Mucosa of stomach (tissue), 1 donor: ENCODE measurements at regions not wholly inside any gene's neighbourhood (a gene's known extent, or its start where the extent isn't known, plus 50 kb on each side); places are given as distances from the start of the nearest gene placed in this dataset.

Experiments
- H3K27me3 ChIP-seq: one replicate; pipeline ENCODE4 v1.7.0; 2013; ENCODE audit warnings: mild to moderate bottlenecking, low read length; ENCODE audit not compliant: control insufficient read depth, insufficient read depth
- H3K36me3 ChIP-seq: one replicate; pipeline ENCODE4 v1.7.0; 2013; ENCODE audit warnings: low read length; ENCODE audit not compliant: control insufficient read depth, insufficient read depth
- H3K4me1 ChIP-seq: one replicate; pipeline ENCODE4 v1.7.0; 2013; ENCODE audit warnings: mild to moderate bottlenecking, low read length; ENCODE audit not compliant: control insufficient read depth, insufficient read depth
- H3K4me3 ChIP-seq: one replicate; pipeline ENCODE4 v1.7.0; 2013; ENCODE audit warnings: low read length
- H3K9ac ChIP-seq: one replicate; pipeline ENCODE4 v1.7.0; 2013; ENCODE audit warnings: mild to moderate bottlenecking, low read length, moderate library complexity
- H3K9me3 ChIP-seq: one replicate; pipeline ENCODE4 v1.7.0; 2013; ENCODE audit warnings: mild to moderate bottlenecking, low read length, moderate library complexity; ENCODE audit not compliant: control insufficient read depth
- donor health status: Pancreatic carcinoma.

GRCh38 chr2:180732337-180732736, 248.1 kb upstream of the UBE2E3 start:
- H3K27me3 ChIP-seq: no peaks in the 10 kb centered on the region
- no peaks in the 10 kb centered on the region for H3K36me3 ChIP-seq
- no peak overlapping the region for H3K9ac ChIP-seq
- no peaks in the 10 kb centered on the region for H3K9me3 ChIP-seq
- no peak overlapping the region for H3K4me3 ChIP-seq
- H3K4me1 ChIP-seq: peaks cover 10% of the 10 kb centered on the region

DNA sequence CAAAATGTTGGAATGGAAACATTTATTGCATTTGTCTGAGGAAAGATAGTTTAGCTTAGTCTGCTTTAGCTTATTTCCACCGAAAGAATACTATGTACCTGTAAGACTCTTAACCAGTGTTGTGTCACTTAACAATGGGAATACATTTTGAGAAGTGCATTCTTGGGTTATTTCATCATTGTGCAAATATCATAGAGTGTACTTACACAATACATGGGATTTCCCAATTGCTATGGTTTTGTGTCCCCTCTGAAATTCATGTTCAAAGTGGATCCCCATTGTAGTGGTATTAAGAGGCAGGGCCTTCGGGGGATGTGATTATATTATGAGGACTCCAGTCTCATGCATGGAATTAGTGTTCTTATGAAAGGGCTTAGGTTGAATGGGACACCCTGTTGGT, 249.4 kb upstream of the UBE2E3 start:
- Histone ChIP-seq H3K4me1 (peaks cover 10% of the 10 kb centered on the region), H3K9ac (no peak overlapping the region), H3K9me3 (no peaks in the 10 kb centered on the region)

DNA sequence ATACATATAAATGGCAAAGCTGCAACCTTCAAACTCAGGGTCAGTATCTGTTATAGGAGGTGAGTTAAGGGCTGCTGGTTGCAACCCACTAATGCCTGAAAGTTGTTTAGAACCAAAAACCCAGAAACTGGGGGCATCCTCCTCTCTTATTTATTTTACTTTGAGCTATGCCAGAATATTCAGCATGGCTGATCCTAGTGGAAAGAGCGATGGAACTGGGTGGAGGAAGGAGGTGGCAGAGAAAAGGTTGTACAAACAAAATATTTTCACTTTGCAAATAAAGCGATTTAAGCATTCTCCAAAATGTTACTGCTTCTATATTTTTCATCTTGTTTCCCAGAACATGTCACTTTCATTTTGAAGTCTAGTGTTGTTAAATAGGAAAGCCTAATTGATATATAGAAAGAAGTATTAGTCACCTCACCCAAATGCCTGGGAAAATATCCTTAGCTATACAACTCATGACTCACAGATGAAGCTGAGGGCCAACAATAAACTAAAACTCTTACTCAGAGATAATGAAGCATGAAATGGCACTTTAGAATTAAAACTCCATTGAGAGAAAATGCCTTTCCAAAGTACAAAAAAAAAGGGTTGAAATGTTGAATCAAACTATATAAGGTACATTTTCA, 251.4 kb upstream of the UBE2E3 start:
- no peaks in the 10 kb centered on the region for H3K36me3 ChIP-seq

More for the DNA sequence above, 249.4 kb upstream of the UBE2E3 start:
- Histone ChIP-seq H3K36me3 (no peaks in the 10 kb centered on the region), H3K27me3 (no peaks in the 10 kb centered on the region), H3K4me3 (no peak overlapping the region)

DNA sequence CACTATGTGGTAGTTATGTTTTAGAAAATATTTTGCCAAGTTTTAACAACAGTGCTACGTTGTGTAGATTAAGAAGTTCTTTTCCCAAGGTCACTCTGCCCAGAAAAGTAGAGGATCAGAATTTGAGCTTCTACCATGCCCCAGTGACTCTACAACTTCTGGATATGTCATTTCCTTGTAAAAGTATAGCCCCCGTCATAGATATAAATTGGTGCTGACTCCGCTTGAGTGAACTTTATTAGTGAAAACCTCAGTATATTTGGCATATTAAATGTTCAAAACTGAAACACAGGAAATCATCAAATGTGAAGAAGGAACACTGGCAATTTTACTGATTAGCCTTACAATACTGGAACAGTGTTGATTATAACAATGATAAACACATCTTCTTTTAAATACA, 256.7 kb upstream of the UBE2E3 start:
- Histone ChIP-seq H3K4me3 (no peak overlapping the region), H3K9ac (no peak overlapping the region), H3K4me1 (peaks cover 1% of the 10 kb centered on the region), H3K36me3 (no peaks in the 10 kb centered on the region), H3K27me3 (no peaks in the 10 kb centered on the region), H3K9me3 (no peaks in the 10 kb centered on the region)

More for the DNA sequence above, 251.4 kb upstream of the UBE2E3 start:
- Histone ChIP-seq H3K4me3 (no peak overlapping the region), H3K9ac (no peak overlapping the region), H3K9me3 (no peaks in the 10 kb centered on the region), H3K4me1 (peaks cover 10% of the 10 kb centered on the region), H3K27me3 (no peaks in the 10 kb centered on the region)

DNA sequence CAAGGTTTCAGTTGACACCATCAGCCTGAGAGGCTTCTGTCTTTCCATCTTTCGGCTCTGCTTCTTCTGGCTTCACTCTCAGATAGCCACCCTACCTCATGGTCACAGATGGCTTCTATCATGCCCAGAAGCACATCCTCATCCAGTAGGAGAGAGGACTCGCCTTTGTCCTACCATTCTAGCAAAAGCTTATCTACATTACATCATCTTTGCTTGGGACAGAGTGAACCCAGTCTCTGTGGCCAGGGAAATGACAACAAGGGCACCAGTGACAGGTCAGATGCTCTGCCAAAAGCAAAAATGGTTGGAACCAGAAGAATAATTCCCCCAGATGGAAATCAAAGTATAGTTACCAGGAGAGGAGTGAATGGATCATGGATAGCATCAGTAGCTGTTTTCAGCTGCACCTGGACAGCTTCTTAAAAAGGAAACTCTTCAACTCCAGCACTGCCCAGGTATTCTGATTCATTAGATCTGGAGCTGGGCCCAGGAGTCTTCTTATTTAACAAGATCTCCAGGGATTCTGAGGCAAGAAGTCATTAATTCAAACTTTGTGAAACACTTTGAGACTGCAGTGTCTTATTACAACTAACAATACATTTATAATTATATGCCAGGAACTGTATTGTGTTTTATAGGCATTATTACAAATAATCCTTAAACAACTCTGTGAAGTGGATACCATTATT, 257.7 kb upstream of the UBE2E3 start:
- H3K27me3 ChIP-seq: no peaks in the 10 kb centered on the region

DNA sequence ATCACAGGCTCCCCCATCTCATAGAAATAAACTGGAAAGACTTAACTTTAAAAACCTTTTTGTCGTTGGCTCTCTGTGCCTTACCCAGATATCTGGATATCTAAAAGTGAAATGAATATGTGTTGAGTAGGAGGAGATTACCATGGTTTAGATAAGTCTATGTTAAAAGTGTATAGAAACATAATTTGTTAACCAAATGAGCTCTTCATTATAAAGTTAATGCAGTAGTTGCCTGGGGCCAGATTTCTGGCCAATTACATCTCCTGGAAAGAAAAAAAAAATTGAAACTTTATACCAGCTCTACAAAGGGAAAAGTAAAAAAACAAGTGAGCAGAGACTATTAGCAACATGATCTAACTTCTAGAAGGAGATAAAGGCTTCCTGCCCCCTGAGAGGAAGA, 259.6 kb upstream of the UBE2E3 start:
- H3K9me3 ChIP-seq: no peaks in the 10 kb centered on the region
- no peaks in the 10 kb centered on the region for H3K27me3 ChIP-seq
- H3K4me1 ChIP-seq: peaks cover 6% of the 10 kb centered on the region
- H3K36me3 ChIP-seq: no peaks in the 10 kb centered on the region
- no peak overlapping the region for H3K4me3 ChIP-seq
- no peak overlapping the region for H3K9ac ChIP-seq

More for the DNA sequence above, 257.7 kb upstream of the UBE2E3 start:
- Histone ChIP-seq H3K4me1 (peaks cover 3% of the 10 kb centered on the region), H3K36me3 (no peaks in the 10 kb centered on the region), H3K9ac (no peak overlapping the region), H3K9me3 (no peaks in the 10 kb centered on the region), H3K4me3 (no peak overlapping the region)

- peaks cover 14% of the 10 kb centered on the region for H3K4me1 ChIP-seq
- H3K4me3 ChIP-seq: no peak overlapping the region
- no peaks in the 10 kb centered on the region for H3K9me3 ChIP-seq
- no peaks in the 10 kb centered on the region for H3K27me3 ChIP-seq
- no peaks in the 10 kb centered on the region for H3K36me3 ChIP-seq
- no peak overlapping the region for H3K9ac ChIP-seq
Observed at GRCh38 chr2:180717588-180717987, 262.8 kb upstream of the UBE2E3 start.

GRCh38 chr2:180716186-180717180, 263.9 kb upstream of the UBE2E3 start:
- Histone ChIP-seq H3K4me3 (no peak overlapping the region), H3K4me1 (peaks cover 14% of the 10 kb centered on the region), H3K27me3 (no peaks in the 10 kb centered on the region), H3K9ac (no peak overlapping the region), H3K9me3 (no peaks in the 10 kb centered on the region), H3K36me3 (no peaks in the 10 kb centered on the region)

DNA sequence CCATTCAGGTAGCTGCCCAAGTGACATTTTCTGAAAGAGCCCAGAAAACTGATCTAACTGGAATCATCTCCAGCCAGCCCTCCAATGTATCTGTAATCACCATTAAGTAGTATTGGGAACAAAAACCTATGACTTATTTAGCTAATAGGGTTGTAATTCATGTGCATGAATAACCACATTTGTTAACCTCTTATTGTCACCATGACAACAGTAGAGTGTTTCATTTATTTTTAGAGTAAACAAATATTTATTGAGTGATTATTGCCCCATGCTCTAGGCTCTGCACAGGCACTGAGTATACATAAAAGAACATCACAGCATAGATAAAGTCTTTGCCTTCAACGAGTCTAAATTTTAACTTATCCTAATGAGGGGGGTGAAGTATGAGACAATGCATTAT, 265.4 kb upstream of the UBE2E3 start:
- Histone ChIP-seq H3K9ac (no peak overlapping the region), H3K36me3 (no peaks in the 10 kb centered on the region), H3K4me1 (peaks cover 14% of the 10 kb centered on the region), H3K4me3 (no peak overlapping the region), H3K27me3 (no peaks in the 10 kb centered on the region), H3K9me3 (no peaks in the 10 kb centered on the region)

DNA sequence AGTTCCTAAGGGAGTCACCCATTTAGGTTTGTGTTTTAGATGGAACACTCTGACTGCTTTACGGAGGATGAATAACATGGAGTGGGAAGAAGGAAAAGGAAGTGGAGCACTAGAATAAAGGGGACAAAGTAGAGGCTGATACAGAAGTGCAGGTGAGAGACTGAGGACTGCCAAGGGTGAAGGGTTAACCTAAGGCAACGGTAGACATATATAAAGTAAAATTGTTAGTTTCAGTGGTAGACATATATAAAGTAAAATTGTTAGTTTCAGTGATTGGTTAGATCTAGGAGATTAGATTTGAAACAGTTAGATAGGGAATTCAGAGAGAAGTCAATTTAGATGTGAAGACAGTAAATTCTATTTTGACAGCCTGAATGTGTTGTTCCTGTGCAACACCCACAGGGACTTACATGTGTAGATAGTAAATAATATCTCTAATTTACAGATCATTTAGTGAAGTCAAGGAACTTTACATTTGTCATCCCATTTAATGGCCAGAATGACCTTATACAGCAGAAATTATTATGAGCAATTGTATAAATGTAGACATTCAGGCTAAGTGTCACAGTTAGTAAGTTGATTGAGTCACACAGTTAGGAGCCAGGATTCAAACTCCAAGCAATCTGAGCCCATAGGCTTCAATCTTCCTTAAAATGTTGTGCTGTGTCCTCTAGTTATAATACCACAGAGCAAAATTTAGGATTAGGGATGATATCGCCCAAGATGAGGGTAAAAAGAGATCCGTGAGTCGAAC, 270.8 kb upstream of the UBE2E3 start:
- H3K27me3 ChIP-seq: no peaks in the 10 kb centered on the region

GRCh38 chr2:180707884-180708205, 272.6 kb upstream of the UBE2E3 start:
- Histone ChIP-seq H3K4me1 (peaks cover 4% of the 10 kb centered on the region), H3K27me3 (no peaks in the 10 kb centered on the region), H3K9me3 (no peaks in the 10 kb centered on the region), H3K9ac (no peak overlapping the region), H3K4me3 (no peak overlapping the region), H3K36me3 (no peaks in the 10 kb centered on the region)

More for the DNA sequence above, 270.8 kb upstream of the UBE2E3 start:
- Histone ChIP-seq H3K4me3 (no peak overlapping the region), H3K9me3 (no peaks in the 10 kb centered on the region), H3K36me3 (no peaks in the 10 kb centered on the region), H3K4me1 (peaks cover 4% of the 10 kb centered on the region), H3K9ac (no peak overlapping the region)
